NCI-H1436 (cell line): ENCODE measurements at regions not wholly inside any gene's neighbourhood (a gene's known extent, or its start where the extent isn't known, plus 50 kb on each side); places are given as distances from the start of the nearest gene placed in this dataset.

Source experiments
- DNase-seq: peaks from one replicate; lab custom pipeline; 2025; lab: John Stamatoyannopoulos, UW

- no peak for DNase-seq
These were observed 403.6 kb upstream of the ANXA10 start for GRCh38 chr4:167688660-167689142.

DNA sequence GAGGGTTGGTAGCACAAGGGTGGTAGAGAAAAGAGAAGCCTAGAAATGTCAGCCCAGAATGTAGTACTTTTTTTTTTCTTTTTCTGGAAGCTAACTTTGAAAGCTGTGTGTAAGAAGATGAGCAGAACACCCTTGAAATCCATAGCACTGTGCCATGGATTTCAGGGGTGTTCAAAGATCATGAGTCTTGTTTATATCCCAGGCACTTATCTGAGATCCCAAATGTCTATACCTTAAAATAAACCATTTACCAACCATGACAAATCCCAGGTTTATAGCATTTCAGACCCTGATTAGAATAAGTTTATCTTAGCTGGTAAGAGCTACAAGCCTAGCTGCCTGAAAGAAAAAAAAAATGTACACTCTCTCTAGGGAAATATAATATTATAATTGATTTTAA, 389.9 kb upstream of the ANXA10 start:
- DNase-seq, result no peak

DNA sequence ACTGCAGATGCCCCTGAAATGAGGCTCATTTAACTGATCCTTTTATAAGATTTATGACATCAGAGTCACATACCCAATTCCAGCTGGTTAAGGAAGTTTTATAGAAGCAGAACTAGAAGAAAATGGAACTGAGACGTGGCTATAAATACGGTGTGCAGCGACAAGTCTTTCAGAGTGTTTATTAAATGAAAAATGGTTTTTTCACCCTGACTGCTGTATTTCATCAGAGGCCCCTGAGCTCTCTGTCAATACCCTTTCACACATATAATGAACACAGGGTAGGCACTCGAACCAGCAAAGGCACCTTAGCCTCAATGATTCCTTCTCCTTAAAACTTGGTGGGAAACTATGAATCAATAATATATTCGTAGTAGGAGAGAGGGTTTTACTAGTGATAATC, 380.8 kb upstream of the ANXA10 start:
- DNase-seq, result no peak

DNA sequence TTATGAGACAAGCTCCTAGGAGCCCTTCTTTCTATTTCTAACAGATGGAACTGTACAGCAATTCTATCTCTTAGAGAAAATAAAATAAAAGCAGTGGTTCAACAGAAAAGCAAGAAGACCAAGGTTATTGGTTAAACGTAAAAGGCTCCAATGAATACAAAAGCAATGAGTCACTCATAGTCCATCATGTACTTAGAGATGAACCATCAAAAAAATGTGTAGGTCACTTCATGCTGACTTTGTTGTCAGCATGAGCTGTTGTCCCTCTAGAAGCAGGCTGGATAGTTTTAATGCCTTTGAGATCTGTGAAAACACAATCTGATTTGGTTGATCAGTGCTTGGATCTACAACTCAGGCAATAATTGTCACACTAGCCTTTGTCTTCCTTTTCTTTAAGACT, 378.6 kb upstream of the ANXA10 start:
- DNase-seq, result no peak

DNA sequence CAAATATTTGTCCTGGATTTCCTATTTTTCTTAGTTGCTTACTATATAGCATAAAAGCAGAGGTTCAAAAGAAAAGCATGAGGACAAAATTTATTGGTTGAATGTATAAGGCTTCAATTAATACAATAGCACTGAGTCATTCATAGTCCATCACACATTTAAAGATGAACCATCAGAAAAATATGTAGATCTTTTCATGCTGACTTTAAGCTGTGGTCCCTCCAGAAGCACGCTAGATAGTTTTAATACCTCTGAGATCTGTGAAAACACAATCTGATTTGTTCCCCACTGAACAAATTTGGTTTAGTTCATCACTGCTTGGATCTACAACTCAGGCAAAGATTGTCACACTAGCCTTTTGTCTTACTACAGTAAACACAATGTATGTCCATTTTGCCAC, 377.2 kb upstream of the ANXA10 start:
- no peak for DNase-seq

- no peak for DNase-seq
These were observed 374.8 kb upstream of the ANXA10 start for GRCh38 chr4:167717495-167717894.

DNA sequence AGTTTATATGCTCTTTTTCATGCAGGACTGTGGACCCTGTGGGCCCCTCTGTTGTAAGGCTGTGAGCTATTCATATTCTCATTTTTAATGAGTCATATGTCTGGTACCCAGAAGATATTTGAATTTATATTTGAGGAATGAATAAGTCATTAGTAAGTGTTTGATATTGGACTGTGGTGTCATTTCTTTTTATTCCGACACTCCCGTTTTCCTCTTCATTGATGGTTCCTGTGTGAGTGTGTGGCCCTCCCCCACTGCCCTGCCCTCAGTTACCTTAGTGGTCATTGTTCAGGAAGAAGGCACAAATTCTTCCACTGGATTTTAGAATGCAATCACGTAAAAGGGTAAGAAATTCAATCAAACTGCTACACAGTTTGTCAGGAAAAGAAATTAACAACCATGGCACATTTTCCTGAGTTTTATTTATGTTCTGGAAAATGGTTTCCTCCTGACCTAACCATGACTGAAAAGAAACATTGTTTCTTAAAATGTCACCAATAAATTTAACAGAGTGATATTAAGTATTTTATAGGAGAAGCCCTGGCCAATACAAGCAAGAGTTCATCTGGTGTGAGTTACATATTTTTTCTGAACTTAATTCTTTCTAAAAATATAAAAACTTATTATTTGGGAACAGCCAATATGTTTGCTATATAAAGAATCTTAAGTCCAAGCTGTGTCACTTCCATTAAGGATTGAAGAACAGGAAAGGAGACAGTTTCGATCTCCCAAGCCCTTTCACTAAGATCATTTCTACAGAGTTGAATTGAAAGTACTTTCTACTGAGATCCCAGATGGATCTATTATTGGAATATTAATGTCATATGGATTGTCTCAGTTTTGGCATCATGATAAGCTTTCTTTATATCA, 370.5 kb upstream of the ANXA10 start:
- DNase-seq, result no peak

DNA sequence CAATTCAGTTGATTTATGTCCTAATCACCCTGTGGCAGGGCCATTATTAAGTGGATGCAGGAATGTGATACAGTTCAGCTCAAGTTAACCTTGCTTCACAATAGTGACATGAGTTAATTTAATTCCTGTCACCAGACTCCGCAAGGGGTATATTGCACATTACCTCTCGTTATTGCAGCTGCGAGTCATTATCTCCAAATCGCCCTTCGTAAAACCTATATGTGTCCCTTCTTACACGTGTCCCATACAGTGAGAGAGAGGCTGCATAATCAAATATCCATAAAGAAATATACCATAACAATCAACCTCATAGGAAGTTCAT, 369.9 kb upstream of the ANXA10 start:
- no peak for DNase-seq

DNA sequence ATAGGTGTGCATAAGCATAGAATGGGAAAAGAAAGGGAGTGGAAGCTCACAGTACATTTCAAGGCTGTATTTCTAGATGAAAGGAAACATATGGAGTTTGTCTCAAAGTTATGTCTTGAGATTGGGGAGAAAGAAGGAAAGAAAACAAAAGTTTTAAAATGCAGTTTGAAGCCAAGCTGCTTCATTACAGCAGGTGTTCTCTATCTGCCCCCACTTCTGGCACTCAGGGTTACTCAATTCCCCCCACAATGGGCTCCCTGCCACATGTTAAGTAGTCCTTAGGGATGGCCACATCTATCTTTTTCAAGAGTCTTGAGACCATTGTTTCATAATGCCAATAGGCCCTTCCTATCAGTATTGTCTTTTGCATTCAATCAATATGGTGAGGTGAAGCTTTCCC, 367.4 kb upstream of the ANXA10 start:
- DNase-seq, result no peak

DNA sequence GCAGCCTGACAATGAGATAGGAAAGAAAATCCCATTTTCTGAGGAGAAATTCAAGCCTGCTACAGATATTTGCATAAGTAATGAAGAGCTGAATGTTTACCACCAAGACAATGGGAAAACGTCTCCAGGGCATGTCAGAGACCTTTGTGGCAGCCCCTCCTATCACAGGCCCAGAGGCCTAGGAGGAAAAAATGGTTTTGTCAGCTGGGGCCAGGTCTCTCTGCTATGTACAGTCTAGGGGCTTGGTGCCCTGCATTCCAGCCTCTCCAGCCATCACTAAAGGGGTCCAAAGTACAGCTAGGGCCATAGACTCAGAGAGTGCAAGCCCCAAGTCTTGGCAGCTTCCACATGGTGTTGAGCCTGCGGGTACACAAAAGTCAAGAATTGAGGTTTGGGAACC, 361.6 kb upstream of the ANXA10 start:
- DNase-seq, result no peak

GRCh38 chr4:167745024-167745687, 347.2 kb upstream of the ANXA10 start:
- DNase-seq, result no peak

GRCh38 chr4:167767281-167767680, 325.1 kb upstream of the ANXA10 start:
- DNase-seq, result no peak

DNA sequence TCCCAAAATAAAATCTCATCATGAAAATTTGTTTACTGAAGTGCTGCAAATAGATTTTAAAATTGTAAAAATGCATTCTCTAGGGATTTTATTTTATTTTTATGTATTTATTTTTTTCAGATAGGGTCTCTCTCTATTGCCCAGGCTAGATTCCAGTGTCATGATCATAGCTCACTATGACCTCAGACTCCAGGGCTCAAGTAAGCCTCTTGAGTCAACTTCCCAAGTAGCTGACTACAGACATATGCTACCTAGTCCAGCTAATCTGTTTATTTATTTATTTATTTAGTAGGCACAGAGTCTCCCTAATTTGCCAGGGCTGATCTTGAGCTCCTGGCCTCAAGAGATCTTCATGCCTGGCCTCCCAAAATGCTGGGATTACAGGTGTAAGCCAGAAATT, 317.7 kb upstream of the ANXA10 start:
- no peak for DNase-seq

DNA sequence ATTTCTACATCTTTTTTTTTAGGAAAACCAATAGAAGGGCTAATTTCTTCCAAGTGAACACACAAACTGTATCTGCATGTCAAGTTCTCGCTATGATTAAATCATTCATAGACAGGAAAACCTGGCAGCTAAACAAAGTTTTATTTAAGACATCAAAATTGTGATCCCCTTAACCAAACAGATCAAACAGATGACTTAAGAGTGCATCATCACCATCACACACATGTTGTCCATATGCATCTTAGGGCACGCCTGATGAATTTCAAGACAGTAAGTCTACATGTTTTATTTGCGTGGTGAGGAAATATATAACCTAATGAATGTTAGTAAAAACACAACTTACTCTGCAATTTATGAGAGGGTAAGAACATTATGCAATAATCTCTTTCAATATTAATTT, 317.0 kb upstream of the ANXA10 start:
- DNase-seq, result no peak

GRCh38 chr4:167779280-167779679, 313.1 kb upstream of the ANXA10 start:
- DNase-seq, result no peak

DNA sequence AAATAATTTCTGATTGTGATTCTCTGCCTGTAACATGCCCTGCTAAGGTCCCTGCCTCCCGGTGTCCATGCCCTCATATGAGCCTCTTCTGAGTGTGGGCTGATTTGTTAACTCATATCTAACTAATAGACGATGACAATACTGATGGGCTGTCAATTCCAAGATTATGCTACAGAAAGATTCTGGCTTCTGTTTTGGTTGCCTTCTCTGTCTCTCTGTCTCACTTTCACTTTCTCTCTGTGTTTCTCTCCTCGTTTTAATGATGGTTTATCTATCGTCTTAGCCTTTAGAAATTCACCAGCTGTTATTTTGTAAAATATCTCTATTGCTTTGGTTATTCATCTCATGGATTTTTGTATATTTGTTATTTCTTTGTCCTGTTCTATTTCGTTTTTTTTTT, 312.5 kb upstream of the ANXA10 start:
- DNase-seq, result no peak

GRCh38 chr4:167784826-167785225, 307.5 kb upstream of the ANXA10 start:
- no peak for DNase-seq

- no peak for DNase-seq
These were observed 306.8 kb upstream of the ANXA10 start for GRCh38 chr4:167785523-167785922.

- DNase-seq, result no peak
These were observed 305.8 kb upstream of the ANXA10 start for GRCh38 chr4:167786504-167786903.

DNA sequence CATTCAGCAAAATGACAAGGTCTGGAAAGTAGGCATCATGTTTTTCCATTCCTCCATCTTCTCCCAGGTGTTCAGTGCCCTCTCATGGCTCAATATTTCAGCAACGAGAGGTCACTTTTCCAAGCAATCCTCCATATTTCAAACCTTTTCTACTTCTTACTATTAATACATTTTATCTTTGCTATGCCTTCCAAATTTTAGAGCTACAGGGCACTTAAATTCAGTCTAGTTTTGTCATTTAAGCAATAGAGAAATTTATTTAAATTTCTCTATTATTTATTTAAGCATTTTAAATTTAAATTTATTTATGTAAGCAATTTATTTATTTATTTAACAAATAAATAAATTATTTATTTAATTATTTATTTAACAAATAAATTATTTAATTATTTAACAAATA, 305.1 kb upstream of the ANXA10 start:
- DNase-seq, result no peak

DNA sequence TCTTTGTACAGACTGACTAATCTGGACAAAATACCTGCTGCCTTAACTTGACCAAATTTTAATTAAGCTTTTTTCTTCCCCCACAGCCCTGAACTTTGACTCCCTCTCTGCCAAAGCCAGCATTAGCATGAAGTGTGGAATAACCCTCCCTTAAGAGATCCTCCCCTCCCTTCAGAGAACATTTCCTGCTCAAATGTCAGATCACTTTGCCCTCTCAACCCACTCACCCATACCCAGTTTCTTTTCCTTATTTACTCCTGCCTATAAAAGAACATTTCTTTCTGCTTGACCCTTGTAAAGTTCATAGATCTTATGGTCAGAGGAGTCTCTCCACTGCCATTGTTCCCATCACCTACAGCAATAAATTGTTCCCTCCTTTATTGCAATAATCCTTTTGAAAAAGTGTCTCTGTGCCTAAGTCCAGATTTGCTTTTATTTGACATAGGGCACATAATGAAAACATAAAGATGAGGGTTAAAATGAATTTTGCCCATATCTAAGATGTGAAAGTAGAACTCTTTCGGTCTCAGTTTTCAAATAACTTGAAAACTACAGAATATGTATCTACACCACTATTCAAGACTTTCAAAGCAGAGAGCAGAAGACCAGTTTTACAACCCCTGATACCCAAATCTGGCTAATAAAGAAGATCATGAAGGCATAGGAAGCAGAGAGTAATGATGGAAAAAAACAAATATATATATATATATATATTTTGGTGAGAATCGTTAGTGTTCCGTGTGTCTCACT, 289.7 kb upstream of the ANXA10 start:
- no peak for DNase-seq

- DNase-seq, result no peak
These were observed 280.4 kb upstream of the ANXA10 start for GRCh38 chr4:167811958-167812357.

DNA sequence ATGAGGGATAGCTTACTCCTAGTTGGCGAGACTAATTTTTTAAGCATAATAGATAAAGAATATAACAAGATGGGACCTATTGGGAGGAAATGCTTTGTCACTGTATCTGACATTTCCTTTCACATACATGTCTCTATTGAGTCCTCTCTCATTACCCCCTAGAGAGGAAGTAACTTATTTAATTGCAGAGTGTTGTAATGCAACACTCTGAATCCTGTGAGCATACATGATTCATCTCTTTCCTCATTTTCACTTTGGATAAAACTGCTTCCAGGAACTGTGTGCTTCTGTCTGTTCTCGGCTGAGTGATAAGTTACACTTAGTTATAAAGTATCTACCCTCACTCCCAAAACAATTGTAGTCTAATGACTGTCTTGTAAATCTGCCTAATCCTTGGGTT, 266.1 kb upstream of the ANXA10 start:
- no peak for DNase-seq
